SK-N-SH treated with all-trans-retinoic acid at 6 μM for 48 hours (cell line): ENCODE measurements at regions not wholly inside any gene's neighbourhood (a gene's known extent, or its start where the extent isn't known, plus 50 kb on each side); places are given as distances from the start of the nearest gene placed in this dataset.

Experiments used
- GLIS3 ChIP-seq: fragments of 250-450 bp; sonication (Bioruptor Pico); IDR thresholded peaks from 2 replicates; pipeline ENCODE4 v1.5.0; 2020; ENCODE audit warnings: mild to moderate bottlenecking, moderate library complexity
- PATZ1 ChIP-seq: fragments of 250-450 bp; sonication (Bioruptor Pico); IDR thresholded peaks from 2 replicates; pipeline ENCODE4 v1.8.0; 2020; ENCODE audit warnings: mild to moderate bottlenecking, moderate library complexity, borderline replicate concordance
- ZNF565 ChIP-seq: fragments of 450-650 bp; formaldehyde crosslinking; conservative IDR thresholded peaks from 2 replicates; pipeline ENCODE4 v1.5.0; 2020; ENCODE audit warnings: low read depth, mild to moderate bottlenecking, moderate library complexity
- ZNF70 ChIP-seq: fragments of 450-650 bp; formaldehyde crosslinking; IDR thresholded peaks from 2 replicates; pipeline ENCODE4 v1.5.0; 2020; ENCODE audit warnings: mild to moderate bottlenecking, moderate library complexity

DNA sequence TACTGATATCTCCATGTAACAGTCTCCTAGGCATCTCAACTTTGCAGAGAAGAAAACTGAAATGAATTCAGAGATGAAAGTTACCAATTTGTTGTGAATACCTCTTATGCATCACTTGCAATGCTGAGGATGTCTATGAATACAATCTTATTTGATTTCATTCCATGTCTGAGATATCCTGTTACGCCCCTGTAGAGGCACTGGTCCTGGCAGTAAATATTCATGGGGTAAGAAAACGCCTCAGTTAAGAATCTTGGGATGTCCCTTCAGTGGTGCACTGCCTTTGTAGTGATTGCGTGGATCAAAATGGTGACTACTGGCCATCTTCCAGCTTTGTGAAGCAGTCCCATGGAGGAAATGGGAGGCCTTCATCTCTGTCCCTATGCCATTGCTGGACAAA lies 229.1 kb upstream of the C9orf72 start:
- no peak for TF ChIP-seq GLIS3 (CRISPR knock-in tag)
- no peak for TF ChIP-seq ZNF565 (CRISPR knock-in tag)
- no peak for TF ChIP-seq PATZ1 (CRISPR knock-in tag)
- no peak for TF ChIP-seq ZNF70 (CRISPR knock-in tag)
